Endothelial cell of umbilical vein (primary cell): ENCODE measurements at regions not wholly inside any gene's neighbourhood (a gene's known extent, or its start where the extent isn't known, plus 50 kb on each side); places are given as distances from the start of the nearest gene placed in this dataset.

ENCODE experiments used
- CTCF ChIP-seq, 2 donors: IDR thresholded peaks; 1 replicate in 1 of 2; 2 replicates in 1 of 2; pipeline ENCODE4 v1.5.1; 2011; ENCODE audit warnings: low read length in 2 of 2, mild to moderate bottlenecking in 2 of 2, moderate library complexity in 2 of 2, control low read depth in 1 of 2, inconsistent platforms in 1 of 2, low read depth in 1 of 2; ENCODE audit not compliant: insufficient read depth in 1 of 2; ENCODE audit errors: extremely low read depth in 1 of 2
- EZH2 ChIP-seq: IDR thresholded peaks from 2 replicates; pipeline ENCODE4 v1.6.1; 2012; ENCODE audit warnings: borderline replicate concordance, low read depth, mild to moderate bottlenecking, moderate library complexity, low read length, inconsistent platforms; ENCODE audit not compliant: severe bottlenecking
- MAX ChIP-seq: IDR thresholded peaks from 2 replicates; pipeline ENCODE4 v1.6.1; 2011; ENCODE audit not compliant: insufficient read depth, insufficient read length
- MYC ChIP-seq: IDR thresholded peaks from one replicate; pipeline ENCODE4 v1.6.1; 2011; ENCODE audit warnings: mild to moderate bottlenecking, low read depth, low read length
- POLR2A ChIP-seq: IDR thresholded peaks from 2 replicates; pipeline ENCODE4 v1.6.1; 2012; ENCODE audit warnings: low read depth, mild to moderate bottlenecking, control low read depth, low read length

- TF ChIP-seq CTCF (IDR thresholded peaks at IDR 0.05; ENCODE audit: extremely low read depth in 1 of 2, insufficient read depth in 1 of 2, low read depth in 1 of 2, low read length in 2 of 2) (no peak), EZH2 (no peak), MYC (no peak), MAX (no peak), POLR2A (no peak)
Observed at GRCh38 chr13:59111751-59112171, 1052.0 kb downstream of the DIAPH3 start.
